GM18505 (cell line): ENCODE measurements at regions not wholly inside any gene's neighbourhood (a gene's known extent, or its start where the extent isn't known, plus 50 kb on each side); places are given as distances from the start of the nearest gene placed in this dataset.
"Not testable (repeated sequence)": the region's sequence is repeated elsewhere in the genome, so short reads cannot be mapped to it uniquely, and the experiment has no call there.

Experiments used
- ATAC-seq: cut with Tn5 transposase; IDR thresholded peaks from one replicate; pipeline ENCODE4 v1.9.1; 2021; ENCODE audit not compliant: unreplicated experiment
- POLR2A ChIP-seq: IDR thresholded peaks from 4 replicates; pipeline ENCODE4 v1.6.1; 2011; ENCODE audit warnings: borderline replicate concordance; ENCODE audit not compliant: insufficient read depth, insufficient read length; ENCODE audit errors: extremely low read depth

GRCh38 chr7:65503434-65504152, 129.9 kb downstream of the ZNF92 start:
- TF ChIP-seq POLR2A: no peak
- no peak for ATAC-seq

DNA sequence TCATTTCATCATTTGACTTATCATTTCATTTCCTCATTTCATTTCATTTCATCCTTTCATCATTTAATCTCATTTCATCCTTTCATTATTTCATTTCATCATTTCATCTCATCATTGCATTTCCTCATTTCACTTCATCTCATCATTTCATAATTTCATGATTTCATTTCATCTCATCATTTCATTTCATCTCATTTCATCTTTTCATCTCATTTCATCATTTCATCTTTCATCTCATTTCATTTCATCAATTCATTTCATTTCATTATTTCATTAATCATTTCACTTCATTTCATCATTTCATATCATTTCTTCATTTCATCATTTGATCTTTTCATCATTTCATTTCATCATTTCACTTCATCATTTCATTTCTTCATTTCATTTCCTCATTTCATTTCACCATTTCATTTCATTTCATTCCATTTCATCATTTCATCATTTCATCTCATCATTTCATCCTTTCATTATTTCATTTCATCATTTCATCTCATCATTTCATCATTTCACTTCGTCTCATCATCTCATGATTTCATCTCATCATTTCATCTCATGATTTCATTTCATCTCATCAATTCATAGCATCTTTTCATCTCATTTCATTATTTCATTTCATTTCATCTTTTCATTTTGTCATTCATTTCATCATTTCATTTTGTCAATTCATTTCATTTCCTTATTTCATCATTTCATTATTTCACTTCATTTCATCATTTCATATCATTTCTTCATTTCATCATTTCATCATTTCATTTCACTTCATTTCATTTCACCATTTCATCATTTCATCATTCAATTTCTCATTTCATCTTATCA, 131.1 kb downstream of the ZNF92 start:
- ATAC-seq: not testable (repeated sequence)

DNA sequence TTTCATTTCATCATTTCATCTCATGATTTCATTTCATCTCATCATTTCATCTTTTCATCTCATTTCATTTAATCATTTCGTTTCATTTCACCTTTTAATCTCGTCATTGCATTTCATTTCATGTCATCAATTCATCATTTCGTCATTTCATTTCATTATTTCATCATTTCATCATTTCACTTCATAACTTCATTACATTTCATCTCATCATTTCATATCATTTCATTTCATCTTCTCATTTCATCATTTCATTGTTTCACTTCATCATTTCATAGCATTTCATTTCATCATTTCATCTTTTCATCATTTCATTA, 131.6 kb downstream of the ZNF92 start:
- ATAC-seq: not testable (repeated sequence)

GRCh38 chr7:65508581-65509367, 135.1 kb downstream of the ZNF92 start:
- ATAC-seq: not testable (repeated sequence)

- TF ChIP-seq POLR2A: no peak
- ATAC-seq: no peak
These were observed 135.9 kb downstream of the ZNF92 start for GRCh38 chr7:65509368-65510186.

GRCh38 chr7:65510187-65510538, 136.5 kb downstream of the ZNF92 start:
- ATAC-seq: not testable (repeated sequence)

- ATAC-seq: not testable (repeated sequence)
These were observed 146.1 kb downstream of the ZNF92 start for GRCh38 chr7:65519751-65520150.

GRCh38 chr7:65545465-65546161, 172.0 kb downstream of the ZNF92 start:
- ATAC-seq: not testable (repeated sequence)

DNA sequence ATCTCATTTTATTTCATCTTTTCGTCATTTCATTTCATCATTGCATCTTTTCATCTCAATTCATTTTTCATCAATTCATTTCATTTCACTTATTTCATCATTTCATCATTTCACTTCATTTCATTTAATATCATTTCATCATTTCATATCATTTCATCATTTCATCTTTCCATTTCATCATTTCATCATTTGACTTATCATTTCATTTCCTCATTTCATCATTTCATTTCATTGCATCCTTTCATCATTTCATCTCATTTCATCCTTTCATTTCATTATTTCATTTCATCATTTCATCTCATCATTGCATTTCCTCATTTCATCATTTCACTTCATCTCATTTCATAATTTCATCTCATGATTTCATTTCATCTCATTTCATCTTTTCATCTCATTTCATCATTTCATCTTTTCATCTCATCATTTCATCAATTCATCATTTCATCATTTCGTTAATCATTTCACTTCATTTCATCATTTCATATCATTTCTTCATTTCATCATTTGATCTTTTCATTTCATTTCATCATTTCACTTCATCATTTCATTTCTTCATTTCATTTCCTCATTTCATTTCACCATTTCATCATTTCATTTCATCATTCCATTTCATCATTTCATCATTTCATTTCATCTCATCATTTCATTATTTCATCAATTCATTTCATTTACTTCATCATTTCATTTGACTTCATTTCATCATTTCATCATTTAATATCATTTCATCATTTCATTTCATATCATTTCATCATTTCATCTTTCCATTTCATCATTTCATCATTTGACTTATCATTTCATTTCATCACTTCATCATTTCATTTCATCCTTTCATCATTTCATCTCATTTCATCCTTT, 176.2 kb downstream of the ZNF92 start:
- not testable (repeated sequence) for ATAC-seq

DNA sequence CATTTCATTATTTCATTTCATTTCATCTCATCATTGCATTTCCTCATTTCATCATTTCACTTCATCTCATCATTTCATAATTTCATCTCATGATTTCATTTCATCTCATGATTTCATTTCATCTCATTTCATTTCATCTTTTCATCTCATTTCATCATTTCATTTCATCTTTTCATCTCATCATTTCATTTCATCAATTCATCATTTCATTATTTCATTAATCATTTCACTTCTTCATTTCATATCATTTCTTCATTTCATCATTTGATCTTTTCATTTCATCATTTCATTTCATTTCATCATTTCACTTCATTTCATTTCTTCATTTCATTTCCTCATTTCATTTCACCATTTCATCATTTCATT, 176.8 kb downstream of the ZNF92 start:
- not testable (repeated sequence) for ATAC-seq

DNA sequence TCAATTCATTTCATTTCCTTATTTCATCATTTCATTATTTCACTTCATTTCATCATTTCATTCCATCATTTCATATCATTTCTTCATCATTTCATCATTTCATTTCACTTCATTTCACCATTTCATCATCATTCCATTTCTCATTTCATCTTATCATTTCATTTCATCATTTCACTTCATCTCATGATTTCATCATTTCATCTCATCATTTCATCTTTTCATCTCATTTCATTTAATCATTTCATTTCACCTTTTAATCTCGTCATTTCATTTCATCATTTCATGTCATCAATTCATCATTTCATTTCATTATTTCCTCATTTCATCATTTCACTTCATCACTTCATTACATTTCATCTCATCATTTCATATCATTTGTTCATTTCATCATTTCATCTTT, 177.4 kb downstream of the ZNF92 start:
- not testable (repeated sequence) for ATAC-seq

DNA sequence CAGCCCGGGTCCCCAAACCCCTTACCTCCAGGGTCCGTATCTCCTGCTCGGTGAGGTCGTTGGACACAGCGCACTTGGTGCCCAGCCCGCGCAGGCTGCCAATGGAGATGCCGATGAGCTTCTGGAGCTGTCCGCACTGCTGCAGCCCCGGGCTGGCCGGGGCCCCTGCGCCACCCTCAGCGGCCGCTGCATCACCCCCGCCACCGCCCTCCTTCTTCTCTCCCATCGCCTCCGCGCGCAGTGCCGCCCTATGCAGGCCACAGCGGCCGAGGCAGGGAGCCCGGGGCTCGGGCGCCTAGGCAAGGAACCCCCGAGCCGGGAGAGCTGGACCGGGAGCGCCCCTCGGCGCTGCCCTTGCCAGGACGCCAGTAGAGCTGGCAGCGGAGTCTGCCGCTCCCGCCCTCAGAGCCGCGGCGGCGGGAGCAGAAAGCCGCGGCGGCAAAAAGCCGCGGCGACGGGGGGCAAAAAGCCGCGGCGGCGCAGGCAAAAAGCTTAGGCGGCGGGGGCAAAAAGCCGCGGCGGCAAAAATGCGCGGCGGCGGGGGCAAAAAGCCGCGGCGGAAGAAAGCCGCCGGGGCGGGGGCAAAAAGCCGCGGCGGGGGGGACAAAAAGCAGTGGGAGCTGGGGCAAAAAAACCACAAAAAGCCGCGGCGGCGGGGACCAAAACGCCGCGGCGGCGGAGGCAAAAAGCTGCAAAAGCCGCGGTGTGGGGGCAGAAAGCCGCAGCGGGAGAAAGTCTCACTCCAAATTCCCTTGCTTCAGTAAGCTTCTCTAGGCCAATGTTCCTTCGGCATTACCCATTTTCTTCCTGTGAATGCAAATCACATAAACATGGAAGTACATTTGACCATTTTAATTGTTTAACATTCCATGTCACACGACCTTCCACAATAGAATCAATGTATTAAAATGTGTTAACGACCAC, 181.2 kb downstream of the ZNF92 start:
- not testable (repeated sequence) for ATAC-seq

DNA sequence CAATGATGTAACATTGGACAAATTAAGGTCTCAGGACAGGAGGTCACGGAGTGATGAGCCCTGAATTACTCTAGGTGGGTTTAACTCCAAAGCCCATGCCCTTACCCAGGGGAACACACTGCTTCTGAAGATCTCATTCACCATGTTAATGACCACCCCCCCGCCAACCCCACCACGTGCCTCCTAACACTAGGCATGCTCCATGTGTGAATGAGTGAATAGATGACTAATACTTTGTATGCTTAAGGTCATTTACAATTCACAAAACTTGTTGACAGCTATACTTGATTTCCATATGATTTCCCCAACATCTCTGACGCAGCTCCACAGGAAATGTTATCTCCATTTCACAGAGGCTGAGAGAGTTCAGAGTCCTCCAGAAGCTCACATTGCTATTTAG, 184.9 kb downstream of the ZNF92 start:
- ATAC-seq: not testable (repeated sequence)

DNA sequence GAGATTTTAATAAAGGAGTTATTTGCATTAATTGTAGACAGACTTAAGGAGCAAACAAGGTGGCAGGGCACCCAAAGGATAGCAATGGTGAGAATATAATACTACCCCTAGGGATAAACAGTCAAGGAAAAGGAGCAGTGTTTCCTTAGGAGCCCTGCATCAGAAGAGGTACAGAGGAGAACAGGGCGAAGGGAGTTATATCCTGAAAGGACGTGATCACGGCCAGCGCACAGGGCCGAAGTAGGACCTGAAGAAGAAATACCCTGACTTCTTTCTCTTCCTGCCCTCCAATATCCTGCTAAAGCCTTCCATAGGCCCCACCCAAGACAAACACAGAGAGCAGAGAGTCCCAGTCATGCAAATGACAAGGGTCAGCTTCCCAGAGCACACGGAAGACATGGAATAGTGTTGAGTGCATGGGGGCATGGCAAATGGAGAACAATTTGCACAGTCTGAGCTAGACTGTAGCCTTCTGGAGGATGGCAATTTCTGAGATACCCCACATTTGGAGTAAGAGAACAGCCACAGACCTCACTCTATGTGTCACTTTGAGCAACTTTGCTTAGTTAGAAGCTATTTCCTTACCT, 188.2 kb downstream of the ZNF92 start:
- ATAC-seq: not testable (repeated sequence)

DNA sequence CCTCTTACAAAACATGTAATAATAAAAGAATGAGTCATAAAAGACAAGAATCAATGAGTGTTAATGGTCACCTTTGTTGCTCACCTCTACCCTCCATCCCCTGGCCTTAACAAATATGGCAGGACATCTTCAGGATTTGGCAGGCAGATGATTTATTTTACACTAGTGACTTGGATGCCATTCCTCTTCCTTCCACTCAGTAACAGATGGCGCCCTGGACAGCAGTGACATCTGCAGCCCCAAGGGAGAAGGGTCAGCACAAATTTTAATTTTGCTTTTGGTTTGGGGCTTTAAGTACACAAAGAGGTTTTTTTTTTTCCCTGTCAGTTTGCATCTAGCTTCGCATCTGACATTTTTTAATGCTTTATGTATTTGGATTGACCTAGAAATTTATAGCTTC, 188.9 kb downstream of the ZNF92 start:
- peak; percentile 85 for ATAC-seq

GRCh38 chr7:65563333-65563732, 189.7 kb downstream of the ZNF92 start:
- not testable (repeated sequence) for ATAC-seq

- ATAC-seq: not testable (repeated sequence)
These were observed 194.6 kb downstream of the ZNF92 start for GRCh38 chr7:65568226-65568625.
